ENCODE measurements at regions not wholly inside any gene's neighbourhood (a gene's known extent, or its start where the extent isn't known, plus 50 kb on each side); places are given as distances from the start of the nearest gene placed in this dataset.

GRCh38 chr3:31249545-31249944 lies 283.2 kb upstream of the STT3B start:
- no peak for DNase-seq (ENCODE audit: low read depth)
- TF ChIP-seq, protein P1, sequence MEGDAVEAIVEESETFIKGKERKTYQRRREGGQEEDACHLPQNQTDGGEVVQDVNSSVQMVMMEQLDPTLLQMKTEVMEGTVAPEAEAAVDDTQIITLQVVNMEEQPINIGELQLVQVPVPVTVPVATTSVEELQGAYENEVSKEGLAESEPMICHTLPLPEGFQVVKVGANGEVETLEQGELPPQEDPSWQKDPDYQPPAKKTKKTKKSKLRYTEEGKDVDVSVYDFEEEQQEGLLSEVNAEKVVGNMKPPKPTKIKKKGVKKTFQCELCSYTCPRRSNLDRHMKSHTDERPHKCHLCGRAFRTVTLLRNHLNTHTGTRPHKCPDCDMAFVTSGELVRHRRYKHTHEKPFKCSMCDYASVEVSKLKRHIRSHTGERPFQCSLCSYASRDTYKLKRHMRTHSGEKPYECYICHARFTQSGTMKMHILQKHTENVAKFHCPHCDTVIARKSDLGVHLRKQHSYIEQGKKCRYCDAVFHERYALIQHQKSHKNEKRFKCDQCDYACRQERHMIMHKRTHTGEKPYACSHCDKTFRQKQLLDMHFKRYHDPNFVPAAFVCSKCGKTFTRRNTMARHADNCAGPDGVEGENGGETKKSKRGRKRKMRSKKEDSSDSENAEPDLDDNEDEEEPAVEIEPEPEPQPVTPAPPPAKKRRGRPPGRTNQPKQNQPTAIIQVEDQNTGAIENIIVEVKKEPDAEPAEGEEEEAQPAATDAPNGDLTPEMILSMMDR (IDR thresholded peaks at IDR 0.05; ENCODE audit: insufficient read depth, low read depth, low read length, missing control alignments): no peak
- H3K4me3 ChIP-seq (ENCODE audit: low read length): no peak overlapping the region

GRCh38 chr3:31250116-31250777 lies 282.5 kb upstream of the STT3B start:
- DNase-seq (ENCODE audit: low read depth): peak; percentile 70

DNA sequence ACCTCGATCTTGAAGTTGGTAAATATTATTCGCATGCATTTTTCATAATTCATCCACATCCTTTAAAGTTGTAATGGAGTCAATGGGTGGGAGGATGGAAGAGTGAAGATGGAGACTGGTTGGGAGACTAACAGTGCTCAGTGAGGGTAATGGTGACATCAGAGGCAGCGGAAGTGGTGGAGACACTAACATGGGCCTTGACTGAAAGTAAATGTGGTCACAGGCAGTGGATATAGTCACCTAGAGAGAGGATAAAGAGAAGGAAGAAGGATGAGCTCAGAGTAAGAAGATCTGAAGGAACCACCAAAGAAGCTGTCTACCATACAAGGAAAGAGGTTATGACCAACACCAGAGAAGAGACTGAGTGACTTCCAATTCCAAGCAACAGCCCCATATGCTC lies 281.6 kb upstream of the STT3B start:
- no peak for DNase-seq (ENCODE audit: low read depth)
- no peak overlapping the region for H3K4me3 ChIP-seq (ENCODE audit: low read length)
- TF ChIP-seq, protein P1 (IDR thresholded peaks at IDR 0.05; ENCODE audit: insufficient read depth, low read depth, low read length, missing control alignments): no peak

More at GRCh38 chr3:31250116-31250777, 282.5 kb upstream of the STT3B start:
- TF ChIP-seq, protein P1 (IDR thresholded peaks at IDR 0.05; ENCODE audit: insufficient read depth, low read depth, low read length, missing control alignments): no peak
- H3K4me3 ChIP-seq (ENCODE audit: low read length): no peak overlapping the region

DNA sequence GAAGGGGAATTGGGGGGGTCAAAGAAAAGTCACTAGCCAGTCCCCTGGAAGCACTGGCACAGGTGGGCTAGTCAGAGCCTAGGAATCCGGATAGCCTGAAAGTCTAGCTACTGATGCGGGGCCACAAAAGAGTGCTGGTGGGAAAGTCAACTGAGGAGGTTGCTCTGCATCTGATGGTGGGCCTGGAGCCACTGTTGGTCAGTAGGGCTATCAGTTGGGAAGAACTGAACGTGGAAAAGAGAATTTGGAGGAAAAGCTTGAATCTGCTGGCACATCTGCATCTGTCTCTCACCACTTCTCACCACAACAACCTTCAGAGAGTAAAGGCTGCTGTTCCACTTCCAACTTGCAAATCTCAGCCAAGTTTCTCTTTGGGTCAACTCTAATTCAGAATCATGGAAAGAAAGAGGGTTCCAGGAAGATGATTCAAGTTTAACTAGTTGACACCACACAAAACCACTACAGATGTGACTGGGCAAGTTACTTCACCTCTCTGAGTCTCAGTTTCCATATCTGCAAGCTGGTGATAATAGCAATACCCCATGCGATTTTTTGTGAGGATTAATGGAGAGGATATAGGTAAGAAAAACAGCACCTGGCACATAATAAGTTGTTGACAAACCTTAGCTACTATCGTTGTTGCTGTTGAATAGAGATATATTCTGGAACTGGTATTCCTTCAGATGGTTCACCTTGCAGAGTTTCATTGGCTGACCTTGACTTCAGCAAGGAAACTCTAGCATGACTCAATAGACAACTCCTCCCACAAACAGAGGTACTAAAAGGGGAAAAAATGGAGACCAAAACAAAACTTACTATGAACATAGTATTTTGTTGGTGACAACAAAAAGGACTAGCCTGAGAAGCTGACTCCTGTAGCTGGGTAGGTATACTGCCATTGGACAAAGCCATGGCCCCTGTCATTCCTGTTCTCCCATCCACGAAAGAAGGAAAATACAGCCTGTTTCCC lies 280.2 kb upstream of the STT3B start:
- H3K4me3 ChIP-seq (ENCODE audit: low read length): no peak overlapping the region
- DNase-seq (ENCODE audit: low read depth): no peak
- TF ChIP-seq, protein P1 (IDR thresholded peaks at IDR 0.05; ENCODE audit: insufficient read depth, low read depth, low read length, missing control alignments): no peak

- peak; percentile 25 for DNase-seq (ENCODE audit: low read depth)
- H3K4me3 ChIP-seq (ENCODE audit: low read length): no peak overlapping the region
- TF ChIP-seq, protein P1 (IDR thresholded peaks at IDR 0.05; ENCODE audit: insufficient read depth, low read depth, low read length, missing control alignments): no peak
Measured at GRCh38 chr3:31253782-31254181, 278.9 kb upstream of the STT3B start.

GRCh38 chr3:31254483-31254882 lies 278.2 kb upstream of the STT3B start:
- no peak overlapping the region for H3K4me3 ChIP-seq (ENCODE audit: low read length)
- DNase-seq (ENCODE audit: low read depth): no peak
- TF ChIP-seq, protein P1 (IDR thresholded peaks at IDR 0.05; ENCODE audit: insufficient read depth, low read depth, low read length, missing control alignments): no peak

Data from epithelial cell of esophagus (primary cell).